Hepatic stellate cell (primary cell): ENCODE measurements at regions not wholly inside any gene's neighbourhood (a gene's known extent, or its start where the extent isn't known, plus 50 kb on each side); places are given as distances from the start of the nearest gene placed in this dataset.
A peak's percentile ranks its signal among the peaks of the same experiment; 100 is the strongest.
"Not testable (repeated sequence)": the region's sequence is repeated elsewhere in the genome, so short reads cannot be mapped to it uniquely, and the experiment has no call there.

Source experiments
- DNase-seq: peaks from one replicate; pipeline ENCODE4 v3.0.0; 2011; ENCODE audit warnings: low spot score

DNA sequence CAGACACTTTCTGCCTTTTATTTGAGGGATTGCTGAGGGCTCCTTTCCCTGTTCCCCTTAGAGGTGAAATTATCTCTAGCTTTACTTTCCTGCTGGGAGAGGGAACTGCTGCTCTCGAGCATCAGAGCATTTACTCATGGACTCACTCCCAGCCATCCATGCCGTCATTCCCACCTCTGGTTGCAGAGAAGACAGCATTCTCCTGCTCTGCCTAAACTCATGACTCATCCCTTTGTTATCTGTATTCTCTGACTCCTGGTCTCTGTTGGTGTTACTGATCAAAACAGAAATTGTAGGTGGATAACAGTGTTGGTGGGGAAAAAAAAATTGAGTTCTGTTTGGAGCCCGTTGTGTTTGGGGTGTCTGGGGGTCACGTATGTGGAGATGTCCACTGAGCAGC, 159.3 kb downstream of the TTC8 start:
- peak; percentile 26 for DNase-seq

DNA sequence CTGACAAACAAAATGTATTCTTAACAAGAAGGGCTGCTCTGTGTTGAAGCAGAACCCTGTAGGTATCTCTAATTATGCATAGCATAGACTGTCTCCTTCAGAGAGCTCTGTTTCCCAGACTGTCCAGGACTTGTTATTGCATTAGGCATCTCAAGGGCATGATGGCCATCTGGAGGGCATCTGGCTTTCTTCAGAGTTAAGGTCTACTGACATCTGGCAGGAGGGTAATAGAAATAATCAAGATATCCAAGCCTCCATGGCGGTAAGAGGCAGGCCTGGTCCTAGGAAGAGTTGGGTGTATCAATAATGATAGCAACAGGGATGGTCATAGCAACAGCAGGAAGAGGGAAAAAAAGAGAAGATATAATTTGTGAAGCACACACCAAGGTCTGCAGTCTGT, 161.2 kb downstream of the TTC8 start:
- no peak for DNase-seq

DNA sequence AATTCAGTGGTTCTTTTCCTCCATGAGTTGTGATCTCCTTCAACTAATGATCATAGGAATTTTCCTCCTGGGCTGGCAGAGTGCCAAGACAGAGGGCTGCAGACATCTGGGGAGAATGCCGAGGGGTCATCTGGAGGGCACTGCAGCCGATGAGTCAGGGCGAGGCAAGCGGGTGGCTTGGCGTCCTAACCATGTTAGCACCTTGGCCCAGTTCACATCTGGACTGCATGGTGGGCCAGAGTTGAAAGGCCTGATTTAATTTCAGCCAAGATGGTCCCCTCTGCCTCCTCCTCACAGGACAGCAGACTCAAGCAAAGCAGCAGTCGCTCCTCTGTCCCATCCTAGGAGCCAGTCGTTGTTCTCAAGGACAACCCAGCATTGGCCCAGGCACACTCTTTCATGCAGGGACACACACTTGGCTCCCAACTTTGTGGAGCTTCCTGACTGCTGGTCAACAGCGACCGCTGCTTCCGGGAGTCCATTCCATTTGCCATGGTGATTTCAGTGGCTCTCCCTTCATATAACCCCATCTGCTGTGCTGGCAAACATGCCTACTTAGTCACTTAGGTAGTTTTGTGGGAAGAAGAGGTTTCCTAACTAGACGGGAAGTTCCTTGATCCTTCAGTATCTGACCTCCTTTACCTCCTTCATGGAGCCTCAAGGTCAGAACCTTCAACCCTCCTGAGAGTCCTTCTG, 161.8 kb downstream of the TTC8 start:
- DNase-seq = no peak

GRCh38 chr14:88986908-88987307, 162.5 kb downstream of the TTC8 start:
- not testable (repeated sequence) for DNase-seq

DNA sequence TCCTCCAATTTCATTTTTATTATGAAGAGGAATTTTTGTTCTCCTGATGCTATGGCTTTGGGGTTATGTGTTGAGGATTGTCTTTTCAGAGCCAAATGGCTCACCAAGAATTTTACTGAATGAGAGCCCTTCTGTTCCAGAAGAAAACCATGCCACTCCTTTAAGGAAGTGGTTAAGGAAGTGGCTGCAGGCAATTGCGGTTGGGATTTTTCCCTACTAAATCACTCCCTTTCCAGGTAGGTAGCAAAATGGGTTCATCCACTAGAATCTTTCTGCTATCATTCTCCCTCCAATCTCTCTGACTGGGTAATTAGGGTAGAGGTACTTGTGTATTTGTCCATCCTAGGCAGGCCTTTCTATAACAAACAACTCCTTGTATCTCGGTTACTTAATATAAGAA, 163.1 kb downstream of the TTC8 start:
- DNase-seq = no peak

DNA sequence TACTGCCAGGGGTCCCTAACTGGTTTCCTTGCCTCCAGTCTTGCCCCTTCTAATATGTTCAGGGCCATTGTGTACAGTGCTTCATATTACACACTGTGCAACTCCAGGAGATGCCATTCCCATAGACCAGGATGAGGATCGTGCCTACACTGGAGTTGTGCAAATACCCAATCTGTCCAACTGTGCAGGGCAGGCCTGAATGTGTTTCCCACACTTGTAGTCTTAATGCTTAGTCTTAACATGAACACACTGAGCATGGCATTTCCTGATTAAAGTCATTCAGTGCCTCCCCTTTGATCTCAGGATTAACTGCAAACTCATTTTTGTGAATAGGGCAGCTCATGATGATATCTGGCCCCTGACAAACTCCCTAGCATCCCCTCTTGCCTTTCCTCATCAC, 165.5 kb downstream of the TTC8 start:
- no peak for DNase-seq

DNA sequence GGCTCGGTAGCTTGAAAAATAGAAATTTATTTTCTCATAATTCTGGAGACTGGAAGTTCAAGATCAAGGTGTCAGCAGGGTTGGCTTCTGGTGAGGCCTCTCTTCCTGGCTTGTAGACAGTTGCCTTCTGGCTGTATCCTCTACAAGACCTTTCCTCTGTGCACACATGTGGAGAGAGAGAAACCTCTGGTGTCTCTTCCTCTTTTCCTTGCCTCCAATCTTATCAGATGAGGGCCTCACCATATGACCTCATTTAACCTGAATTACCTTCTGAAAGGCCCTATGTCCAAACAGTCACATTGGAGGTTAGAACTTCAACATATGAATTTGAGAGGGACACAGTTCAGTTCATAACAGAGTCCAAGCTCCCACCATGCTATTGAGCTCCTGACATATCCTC, 166.4 kb downstream of the TTC8 start:
- DNase-seq = no peak

DNA sequence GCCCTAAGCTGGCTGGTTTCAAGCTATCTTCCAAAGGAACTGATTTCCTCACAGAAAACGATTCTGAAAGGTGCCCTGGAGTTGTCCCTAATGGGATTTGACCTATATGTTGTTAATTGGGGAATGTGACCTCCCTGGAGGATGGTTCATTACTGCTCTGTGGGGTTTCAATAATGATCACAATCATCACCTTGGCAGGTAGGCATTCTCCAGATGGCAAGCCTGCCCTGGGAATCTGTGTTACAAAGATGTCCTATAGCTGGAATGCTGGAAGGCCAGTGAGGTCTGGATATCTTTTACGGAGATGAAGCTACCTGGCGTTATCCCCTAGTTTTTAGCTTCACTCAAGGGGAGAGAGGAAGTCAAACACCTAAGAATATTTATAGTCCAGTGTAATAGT, 167.6 kb downstream of the TTC8 start:
- DNase-seq = no peak

- DNase-seq = no peak
Measured at GRCh38 chr14:88993946-88994345, 169.5 kb downstream of the TTC8 start.

- no peak for DNase-seq
Measured at GRCh38 chr14:88995437-88996198, 171.2 kb downstream of the TTC8 start.

DNA sequence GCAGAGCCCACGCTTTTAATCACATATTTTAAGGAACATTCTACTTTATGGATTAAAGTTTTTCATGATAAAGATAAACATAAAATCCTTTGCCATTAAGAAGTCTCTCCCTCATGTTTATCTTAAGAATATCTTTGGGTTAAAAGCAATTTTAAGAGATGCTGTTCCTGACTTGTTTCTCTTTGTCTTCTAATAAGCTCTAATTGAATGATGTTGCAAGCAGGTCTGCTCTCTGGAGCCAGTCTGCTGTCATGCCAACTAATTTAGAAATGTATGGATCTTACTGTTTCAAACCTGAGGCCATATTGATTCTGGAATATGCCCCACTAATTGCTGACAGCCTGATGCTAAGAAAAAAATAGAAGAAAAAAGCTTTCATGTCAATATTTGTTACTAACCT, 173.6 kb downstream of the TTC8 start:
- no peak for DNase-seq

GRCh38 chr14:88999137-88999536, 174.7 kb downstream of the TTC8 start:
- no peak for DNase-seq

DNA sequence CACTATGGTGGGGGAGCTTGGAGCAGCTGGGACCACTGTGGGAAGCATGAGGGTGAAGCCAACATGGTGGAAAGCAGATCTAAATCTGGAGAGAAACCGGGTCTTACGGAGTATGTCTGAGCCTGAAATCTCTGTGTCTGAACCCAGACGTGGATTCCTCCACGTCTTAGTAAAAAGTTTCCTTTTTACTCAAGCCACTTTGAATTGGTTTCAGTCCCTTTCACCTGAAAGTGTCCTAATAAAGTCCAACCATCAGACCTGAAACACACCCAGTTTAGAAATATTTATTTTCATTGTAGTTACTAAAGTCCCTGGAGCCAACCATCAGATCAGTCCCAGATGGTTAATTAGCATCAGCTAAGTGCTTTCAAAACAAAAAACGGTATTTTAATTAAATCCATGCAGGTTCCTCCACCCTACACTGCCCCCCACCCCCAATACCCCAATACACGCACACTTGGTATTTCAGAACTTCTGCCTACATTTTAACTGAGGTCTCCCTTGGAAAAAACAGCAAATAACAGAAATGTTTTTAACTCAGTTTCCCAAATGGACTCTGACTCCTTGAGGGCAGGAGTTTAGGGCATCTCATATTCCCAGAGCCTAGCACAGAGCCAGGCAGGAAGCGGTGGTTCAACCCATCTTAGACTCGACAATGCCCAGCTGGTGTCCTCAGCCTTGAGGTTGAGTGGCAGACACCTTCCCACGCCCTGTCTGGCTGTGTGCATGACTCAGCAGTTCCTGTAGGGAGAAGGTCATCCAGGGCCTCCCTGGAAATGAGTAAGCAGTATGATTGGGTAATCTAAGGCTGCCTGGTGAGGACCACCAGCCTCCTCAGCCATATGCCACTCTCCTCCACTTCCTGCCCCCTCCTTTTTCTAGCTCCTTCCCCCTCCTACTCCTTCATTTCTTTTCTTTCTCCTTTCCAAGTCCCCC, 175.8 kb downstream of the TTC8 start:
- peak; percentile 75 for DNase-seq

- DNase-seq = no peak
Measured at GRCh38 chr14:89004166-89004565, 179.7 kb downstream of the TTC8 start.

DNA sequence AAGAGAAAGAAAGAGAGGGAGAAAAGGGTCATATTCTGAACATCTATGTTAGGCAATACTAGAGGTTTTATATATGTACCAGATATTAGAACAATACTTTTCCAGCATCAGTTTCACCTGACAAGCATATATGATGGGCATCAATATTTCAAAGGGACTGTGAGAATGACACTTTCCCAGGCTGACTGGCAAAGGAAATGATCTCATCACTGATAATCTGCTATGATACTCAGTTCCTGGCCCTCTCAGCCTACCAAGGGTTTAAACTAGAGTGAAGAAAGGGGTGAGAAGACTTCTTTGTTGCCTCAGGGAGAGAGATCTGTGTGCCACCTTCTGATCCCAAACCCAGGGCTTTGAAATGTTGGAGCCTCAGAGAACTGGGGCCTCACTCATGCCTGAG, 183.5 kb downstream of the TTC8 start:
- no peak for DNase-seq

DNA sequence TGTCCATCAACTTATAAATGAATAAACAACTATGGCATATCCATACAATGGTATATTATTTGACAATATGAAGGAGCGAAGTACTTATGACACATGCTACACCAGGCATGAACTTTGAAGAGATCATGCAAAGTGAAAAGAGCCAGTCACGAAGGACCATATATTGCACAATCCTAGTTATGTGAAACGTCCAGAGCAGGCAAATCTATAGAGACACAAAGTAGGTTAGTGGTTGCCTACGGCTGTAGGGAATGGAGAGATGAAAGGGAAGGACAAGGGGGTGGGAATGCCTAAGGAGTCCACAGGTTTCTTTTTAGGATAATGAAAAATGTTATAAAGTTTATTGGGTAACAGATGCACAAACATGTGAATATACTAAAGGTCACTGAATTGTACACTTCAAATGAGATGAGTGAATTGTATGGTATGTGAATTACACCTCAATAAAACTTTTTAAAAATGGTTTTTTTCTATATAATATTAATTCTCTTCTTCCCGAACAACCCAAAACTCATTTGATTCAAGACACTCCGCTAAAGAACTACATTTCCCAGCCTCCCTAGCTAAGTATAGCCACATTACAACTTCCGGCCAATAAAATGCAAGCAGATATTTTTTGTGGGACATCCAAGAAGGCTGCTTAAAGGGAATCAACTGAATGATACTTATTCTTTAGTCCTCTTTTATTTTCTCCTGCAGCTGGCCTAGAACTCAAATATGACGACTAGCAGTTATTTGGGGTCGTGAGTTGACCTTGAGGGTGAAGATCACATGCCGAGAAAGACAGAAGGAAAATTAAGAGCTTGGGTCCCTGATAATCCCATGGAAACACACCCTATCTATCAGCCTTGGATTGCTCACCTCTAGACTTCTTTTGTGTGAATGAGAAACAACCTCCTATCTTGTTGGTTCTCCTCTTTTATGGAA, 187.2 kb downstream of the TTC8 start:
- no peak for DNase-seq

- no peak for DNase-seq
Measured at GRCh38 chr14:89012282-89013097, 188.0 kb downstream of the TTC8 start.

- DNase-seq = no peak
Measured at GRCh38 chr14:89013098-89013504, 188.7 kb downstream of the TTC8 start.

DNA sequence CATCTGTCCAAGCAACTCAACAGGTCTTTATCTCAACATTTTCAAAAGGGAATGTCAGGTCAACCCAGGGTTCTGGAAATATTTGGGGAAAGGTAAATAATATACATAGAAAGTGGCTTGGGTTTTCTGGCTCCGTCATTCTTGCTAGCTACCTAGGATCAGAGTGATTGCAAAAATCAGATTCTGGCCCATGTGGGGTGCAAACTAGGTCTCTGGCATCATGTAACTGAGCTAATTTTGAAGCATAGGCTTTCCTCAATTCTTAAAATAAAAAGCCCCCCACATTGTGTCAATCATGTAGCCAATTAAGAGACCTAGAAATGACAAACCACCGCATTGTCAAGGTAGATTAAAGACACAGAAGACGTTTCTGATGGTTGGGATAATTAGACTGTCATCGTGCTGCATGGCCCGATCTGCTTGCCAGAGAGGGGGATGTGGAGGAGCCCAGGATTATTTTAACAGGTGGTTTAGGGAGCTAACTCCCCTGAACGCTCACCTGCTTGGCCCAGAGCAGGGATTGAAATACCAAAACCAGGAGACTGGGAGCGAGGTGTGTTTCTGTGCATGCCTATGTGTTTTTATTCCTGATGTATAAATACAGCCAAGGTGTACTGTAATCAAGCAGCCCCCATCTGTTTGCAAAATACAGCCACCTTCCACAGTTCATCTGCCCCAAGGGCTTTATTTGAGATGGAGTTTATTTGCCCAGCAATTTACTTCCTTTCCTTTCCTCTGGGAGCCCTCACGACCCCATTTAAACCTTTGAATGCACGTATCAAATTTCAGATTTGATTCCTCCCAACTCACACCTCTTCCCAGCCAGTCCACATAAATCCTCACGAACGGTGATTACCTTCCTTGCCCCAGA, 189.5 kb downstream of the TTC8 start:
- DNase-seq = no peak

DNA sequence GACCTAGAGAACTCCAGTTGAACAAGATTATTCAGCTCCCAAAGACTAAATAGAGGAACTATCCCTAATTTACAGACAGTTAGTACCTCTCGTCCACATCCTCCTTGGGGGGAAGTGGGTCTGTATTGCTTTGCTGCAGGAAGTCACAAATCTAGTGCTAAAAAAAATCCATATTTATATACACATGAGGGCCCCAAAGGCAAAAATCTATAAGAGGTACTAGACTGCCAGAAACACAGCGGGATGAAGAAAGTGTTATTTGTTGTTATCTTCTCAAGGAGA, 190.1 kb downstream of the TTC8 start:
- no peak for DNase-seq
